ENCODE measurements at regions not wholly inside any gene's neighbourhood (a gene's known extent, or its start where the extent isn't known, plus 50 kb on each side); places are given as distances from the start of the nearest gene placed in this dataset.

DNA sequence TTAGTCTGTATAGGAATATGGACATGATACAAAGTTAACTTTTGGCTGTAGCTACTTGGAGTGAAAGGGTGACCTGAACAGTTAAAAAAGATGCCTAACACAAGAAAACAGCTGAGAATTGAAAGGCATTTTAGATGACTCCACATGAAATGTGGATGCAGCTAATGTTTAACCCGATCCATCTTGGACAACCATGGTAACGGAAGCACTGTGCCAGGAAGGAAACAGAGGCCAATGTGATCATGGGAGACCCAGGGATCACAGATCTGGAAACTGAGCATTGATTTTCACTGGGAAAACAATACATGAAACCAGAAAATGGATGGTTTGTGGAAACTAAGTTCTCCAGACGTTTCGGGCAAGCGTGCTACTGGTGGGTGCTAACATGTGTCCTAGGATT, 669.1 kb downstream of the GALR1 start (continued):
- TF ChIP-seq, protein P1, sequence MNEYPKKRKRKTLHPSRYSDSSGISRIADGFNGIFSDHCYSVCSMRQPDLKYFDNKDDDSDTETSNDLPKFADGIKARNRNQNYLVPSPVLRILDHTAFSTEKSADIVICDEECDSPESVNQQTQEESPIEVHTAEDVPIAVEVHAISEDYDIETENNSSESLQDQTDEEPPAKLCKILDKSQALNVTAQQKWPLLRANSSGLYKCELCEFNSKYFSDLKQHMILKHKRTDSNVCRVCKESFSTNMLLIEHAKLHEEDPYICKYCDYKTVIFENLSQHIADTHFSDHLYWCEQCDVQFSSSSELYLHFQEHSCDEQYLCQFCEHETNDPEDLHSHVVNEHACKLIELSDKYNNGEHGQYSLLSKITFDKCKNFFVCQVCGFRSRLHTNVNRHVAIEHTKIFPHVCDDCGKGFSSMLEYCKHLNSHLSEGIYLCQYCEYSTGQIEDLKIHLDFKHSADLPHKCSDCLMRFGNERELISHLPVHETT (CRISPR knock-in tag; conservative IDR thresholded peaks at IDR 0.05) = no peak
- TF ChIP-seq, protein P2, sequence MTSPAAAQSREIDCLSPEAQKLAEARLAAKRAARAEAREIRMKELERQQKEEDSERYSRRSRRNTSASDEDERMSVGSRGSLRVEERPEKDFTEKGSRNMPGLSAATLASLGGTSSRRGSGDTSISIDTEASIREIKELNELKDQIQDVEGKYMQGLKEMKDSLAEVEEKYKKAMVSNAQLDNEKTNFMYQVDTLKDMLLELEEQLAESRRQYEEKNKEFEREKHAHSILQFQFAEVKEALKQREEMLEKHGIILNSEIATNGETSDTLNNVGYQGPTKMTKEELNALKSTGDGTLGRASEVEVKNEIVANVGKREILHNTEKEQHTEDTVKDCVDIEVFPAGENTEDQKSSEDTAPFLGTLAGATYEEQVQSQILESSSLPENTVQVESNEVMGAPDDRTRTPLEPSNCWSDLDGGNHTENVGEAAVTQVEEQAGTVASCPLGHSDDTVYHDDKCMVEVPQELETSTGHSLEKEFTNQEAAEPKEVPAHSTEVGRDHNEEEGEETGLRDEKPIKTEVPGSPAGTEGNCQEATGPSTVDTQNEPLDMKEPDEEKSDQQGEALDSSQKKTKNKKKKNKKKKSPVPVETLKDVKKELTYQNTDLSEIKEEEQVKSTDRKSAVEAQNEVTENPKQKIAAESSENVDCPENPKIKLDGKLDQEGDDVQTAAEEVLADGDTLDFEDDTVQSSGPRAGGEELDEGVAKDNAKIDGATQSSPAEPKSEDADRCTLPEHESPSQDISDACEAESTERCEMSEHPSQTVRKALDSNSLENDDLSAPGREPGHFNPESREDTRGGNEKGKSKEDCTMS (CRISPR knock-in tag; conservative IDR thresholded peaks at IDR 0.05) = no peak
- TF ChIP-seq HOXA9 (CRISPR knock-in tag; IDR thresholded peaks at IDR 0.05; ENCODE audit: borderline replicate concordance) (no peak), ZFP36L2 (CRISPR knock-in tag; IDR thresholded peaks at IDR 0.05) (no peak), ZNF660 (CRISPR knock-in tag; IDR thresholded peaks at IDR 0.05; ENCODE audit: borderline replicate concordance, low read depth) (no peak)
- TF ChIP-seq, protein P3, sequence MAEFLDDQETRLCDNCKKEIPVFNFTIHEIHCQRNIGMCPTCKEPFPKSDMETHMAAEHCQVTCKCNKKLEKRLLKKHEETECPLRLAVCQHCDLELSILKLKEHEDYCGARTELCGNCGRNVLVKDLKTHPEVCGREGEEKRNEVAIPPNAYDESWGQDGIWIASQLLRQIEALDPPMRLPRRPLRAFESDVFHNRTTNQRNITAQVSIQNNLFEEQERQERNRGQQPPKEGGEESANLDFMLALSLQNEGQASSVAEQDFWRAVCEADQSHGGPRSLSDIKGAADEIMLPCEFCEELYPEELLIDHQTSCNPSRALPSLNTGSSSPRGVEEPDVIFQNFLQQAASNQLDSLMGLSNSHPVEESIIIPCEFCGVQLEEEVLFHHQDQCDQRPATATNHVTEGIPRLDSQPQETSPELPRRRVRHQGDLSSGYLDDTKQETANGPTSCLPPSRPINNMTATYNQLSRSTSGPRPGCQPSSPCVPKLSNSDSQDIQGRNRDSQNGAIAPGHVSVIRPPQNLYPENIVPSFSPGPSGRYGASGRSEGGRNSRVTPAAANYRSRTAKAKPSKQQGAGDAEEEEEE (CRISPR knock-in tag; IDR thresholded peaks at IDR 0.05; ENCODE audit: borderline replicate concordance) = no peak
- TF ChIP-seq, protein P4, sequence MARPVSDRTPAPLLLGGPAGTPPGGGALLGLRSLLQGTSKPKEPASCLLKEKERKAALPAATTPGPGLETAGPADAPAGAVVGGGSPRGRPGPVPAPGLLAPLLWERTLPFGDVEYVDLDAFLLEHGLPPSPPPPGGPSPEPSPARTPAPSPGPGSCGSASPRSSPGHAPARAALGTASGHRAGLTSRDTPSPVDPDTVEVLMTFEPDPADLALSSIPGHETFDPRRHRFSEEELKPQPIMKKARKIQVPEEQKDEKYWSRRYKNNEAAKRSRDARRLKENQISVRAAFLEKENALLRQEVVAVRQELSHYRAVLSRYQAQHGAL (CRISPR knock-in tag; IDR thresholded peaks at IDR 0.05; ENCODE audit: not compliant biosample characterization) = no peak
- TF ChIP-seq, protein P5, sequence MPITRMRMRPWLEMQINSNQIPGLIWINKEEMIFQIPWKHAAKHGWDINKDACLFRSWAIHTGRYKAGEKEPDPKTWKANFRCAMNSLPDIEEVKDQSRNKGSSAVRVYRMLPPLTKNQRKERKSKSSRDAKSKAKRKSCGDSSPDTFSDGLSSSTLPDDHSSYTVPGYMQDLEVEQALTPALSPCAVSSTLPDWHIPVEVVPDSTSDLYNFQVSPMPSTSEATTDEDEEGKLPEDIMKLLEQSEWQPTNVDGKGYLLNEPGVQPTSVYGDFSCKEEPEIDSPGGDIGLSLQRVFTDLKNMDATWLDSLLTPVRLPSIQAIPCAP (CRISPR knock-in tag; IDR thresholded peaks at IDR 0.05; ENCODE audit: low read depth) = no peak

All from HepG2 (cell line).